ENCODE measurements at regions not wholly inside any gene's neighbourhood (a gene's known extent, or its start where the extent isn't known, plus 50 kb on each side); places are given as distances from the start of the nearest gene placed in this dataset.

- no peaks in the 10 kb centered on the region for H3K9me2 ChIP-seq (replicated peaks; ENCODE audit: low read depth, low read length)
- H3K4me3 ChIP-seq (ENCODE audit: low read length, poor library complexity, severe bottlenecking), result no peak overlapping the region
- no peak overlapping the region for H2AFZ ChIP-seq (ENCODE audit: low read length)
- no peaks in the 10 kb centered on the region for H3K4me1 ChIP-seq (ENCODE audit: insufficient read depth, low read length, poor library complexity, severe bottlenecking)
- no peaks in the 10 kb centered on the region for H4K20me1 ChIP-seq (ENCODE audit: insufficient read depth, low read length, poor library complexity, severe bottlenecking)
- H3K9ac ChIP-seq (ENCODE audit: low read depth, low read length, poor library complexity, severe bottlenecking), result no peak overlapping the region
- H3K4me2 ChIP-seq (ENCODE audit: low read depth, low read length, poor library complexity, severe bottlenecking), result no peak overlapping the region
- no peaks in the 10 kb centered on the region for H3K79me2 ChIP-seq (ENCODE audit: insufficient read depth, low read length)
- TF ChIP-seq EZH2phosphoT487 (IDR thresholded peaks at IDR 0.05; ENCODE audit: borderline replicate concordance), result no peak
- no peak for TF ChIP-seq CTCF (conservative IDR thresholded peaks at IDR 0.05; ENCODE audit: low read length)
- no peaks in the 10 kb centered on the region for H3F3A ChIP-seq (ENCODE audit: low read depth)
- H3K36me3 ChIP-seq (ENCODE audit: insufficient read depth, low read length), result no peaks in the 10 kb centered on the region
- H3K27me3 ChIP-seq (ENCODE audit: insufficient read depth, low read length, poor library complexity, severe bottlenecking), result no peaks in the 10 kb centered on the region
- H3K9me3 ChIP-seq (ENCODE audit: insufficient read depth, low read depth, low read length), result no peaks in the 10 kb centered on the region
These were observed 357.6 kb downstream of the RFC3 start for GRCh38 chr13:34175551-34175950.

GRCh38 chr13:34176633-34177032 lies 358.7 kb downstream of the RFC3 start:
- Histone ChIP-seq H3K9ac (ENCODE audit: low read depth, low read length, poor library complexity, severe bottlenecking) (no peak overlapping the region), H2AFZ (ENCODE audit: low read length) (no peak overlapping the region), H3K9me3 (ENCODE audit: insufficient read depth, low read depth, low read length) (no peaks in the 10 kb centered on the region), H3F3A (ENCODE audit: low read depth) (no peaks in the 10 kb centered on the region), H3K4me3 (ENCODE audit: low read length, poor library complexity, severe bottlenecking) (no peak overlapping the region), H3K36me3 (ENCODE audit: insufficient read depth, low read length) (no peaks in the 10 kb centered on the region), H3K4me2 (ENCODE audit: low read depth, low read length, poor library complexity, severe bottlenecking) (no peak overlapping the region), H3K4me1 (ENCODE audit: insufficient read depth, low read length, poor library complexity, severe bottlenecking) (no peaks in the 10 kb centered on the region), H3K79me2 (ENCODE audit: insufficient read depth, low read length) (no peaks in the 10 kb centered on the region), H4K20me1 (ENCODE audit: insufficient read depth, low read length, poor library complexity, severe bottlenecking) (no peaks in the 10 kb centered on the region), H3K27me3 (ENCODE audit: insufficient read depth, low read length, poor library complexity, severe bottlenecking) (no peaks in the 10 kb centered on the region), H3K9me2 (replicated peaks; ENCODE audit: low read depth, low read length) (no peaks in the 10 kb centered on the region)
- no peak for TF ChIP-seq CTCF (conservative IDR thresholded peaks at IDR 0.05; ENCODE audit: low read length)
- no peak for TF ChIP-seq EZH2phosphoT487 (IDR thresholded peaks at IDR 0.05; ENCODE audit: borderline replicate concordance)

- H3K4me2 ChIP-seq (ENCODE audit: low read depth, low read length, poor library complexity, severe bottlenecking), result no peak overlapping the region
- H3K4me3 ChIP-seq (ENCODE audit: low read length, poor library complexity, severe bottlenecking), result no peak overlapping the region
- no peaks in the 10 kb centered on the region for H3K27me3 ChIP-seq (ENCODE audit: insufficient read depth, low read length, poor library complexity, severe bottlenecking)
- no peaks in the 10 kb centered on the region for H3F3A ChIP-seq (ENCODE audit: low read depth)
- no peaks in the 10 kb centered on the region for H3K79me2 ChIP-seq (ENCODE audit: insufficient read depth, low read length)
- no peak overlapping the region for H2AFZ ChIP-seq (ENCODE audit: low read length)
- H3K36me3 ChIP-seq (ENCODE audit: insufficient read depth, low read length), result no peaks in the 10 kb centered on the region
- H4K20me1 ChIP-seq (ENCODE audit: insufficient read depth, low read length, poor library complexity, severe bottlenecking), result no peaks in the 10 kb centered on the region
- H3K4me1 ChIP-seq (ENCODE audit: insufficient read depth, low read length, poor library complexity, severe bottlenecking), result no peaks in the 10 kb centered on the region
- TF ChIP-seq EZH2phosphoT487 (IDR thresholded peaks at IDR 0.05; ENCODE audit: borderline replicate concordance) (no peak), CTCF (conservative IDR thresholded peaks at IDR 0.05; ENCODE audit: low read length) (no peak)
- no peaks in the 10 kb centered on the region for H3K9me3 ChIP-seq (ENCODE audit: insufficient read depth, low read depth, low read length)
- H3K9me2 ChIP-seq (replicated peaks; ENCODE audit: low read depth, low read length), result no peaks in the 10 kb centered on the region
- no peak overlapping the region for H3K9ac ChIP-seq (ENCODE audit: low read depth, low read length, poor library complexity, severe bottlenecking)
These were observed 361.5 kb downstream of the RFC3 start for GRCh38 chr13:34179481-34179880.
